ENCODE measurements at regions not wholly inside any gene's neighbourhood (a gene's known extent, or its start where the extent isn't known, plus 50 kb on each side); places are given as distances from the start of the nearest gene placed in this dataset.
"Not testable (repeated sequence)": the region's sequence is repeated elsewhere in the genome, so short reads cannot be mapped to it uniquely, and the experiment has no call there.

DNA sequence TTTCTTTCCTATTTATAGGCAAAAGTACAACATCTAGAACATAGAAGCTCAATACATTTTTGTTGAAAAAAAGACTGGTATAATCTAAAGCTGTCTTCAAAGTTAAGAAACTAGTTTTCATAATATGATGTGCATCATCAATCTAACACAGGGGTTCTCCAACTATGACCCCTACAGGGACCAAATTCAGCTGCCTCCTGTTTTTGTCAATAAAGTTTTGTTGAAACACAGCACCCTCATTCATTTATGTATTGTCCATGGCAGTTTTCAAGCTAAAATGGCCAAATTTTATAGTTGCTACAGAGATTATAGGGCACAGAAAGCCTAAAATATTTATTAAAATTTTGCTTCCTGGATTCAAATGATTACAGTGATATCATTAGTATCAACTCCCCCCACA is 452.9 kb downstream of the CCER1 start:
- DNase-seq (ENCODE audit: low read depth): no peak

DNA sequence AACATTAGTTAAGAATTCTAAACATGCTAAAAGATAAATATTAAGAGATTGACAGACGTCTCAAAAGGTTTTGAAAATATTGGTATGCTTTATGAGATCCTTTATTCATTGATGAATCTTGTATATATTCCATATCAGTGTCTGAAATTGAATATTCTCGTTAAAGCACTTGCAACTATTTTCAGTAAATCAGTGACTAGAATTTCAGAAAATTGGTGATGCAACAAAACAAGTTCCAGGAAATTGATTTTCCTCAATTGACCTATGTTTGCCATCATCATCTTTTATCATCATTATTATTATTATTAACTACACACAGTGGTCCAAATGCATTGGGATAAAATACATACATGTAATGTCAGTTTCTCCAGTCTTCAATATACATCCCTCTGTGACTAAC is 453.6 kb downstream of the CCER1 start:
- no peak for DNase-seq (ENCODE audit: low read depth)

DNA sequence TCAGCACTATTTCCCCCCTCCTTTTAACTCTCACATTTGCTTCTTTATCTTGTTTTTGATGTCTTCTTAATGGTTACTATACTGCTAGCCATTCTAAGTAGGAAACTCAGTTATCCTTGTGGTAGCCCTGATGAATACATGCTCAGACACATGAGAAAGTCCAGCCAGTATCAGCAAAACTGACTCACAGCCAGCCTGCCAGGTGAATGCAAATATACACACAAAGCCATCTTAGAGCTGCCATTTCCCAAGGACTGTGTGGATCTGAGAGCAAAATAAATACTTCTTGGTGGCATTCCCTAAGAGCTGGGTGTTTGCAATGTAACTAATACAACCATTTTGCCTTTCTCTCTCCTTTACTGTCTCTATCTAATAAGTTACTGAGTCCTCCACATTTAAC is 455.2 kb downstream of the CCER1 start:
- no peak for DNase-seq (ENCODE audit: low read depth)

GRCh38 chr12:90497923-90498545 is 456.9 kb downstream of the CCER1 start:
- DNase-seq (ENCODE audit: low read depth): no peak

DNA sequence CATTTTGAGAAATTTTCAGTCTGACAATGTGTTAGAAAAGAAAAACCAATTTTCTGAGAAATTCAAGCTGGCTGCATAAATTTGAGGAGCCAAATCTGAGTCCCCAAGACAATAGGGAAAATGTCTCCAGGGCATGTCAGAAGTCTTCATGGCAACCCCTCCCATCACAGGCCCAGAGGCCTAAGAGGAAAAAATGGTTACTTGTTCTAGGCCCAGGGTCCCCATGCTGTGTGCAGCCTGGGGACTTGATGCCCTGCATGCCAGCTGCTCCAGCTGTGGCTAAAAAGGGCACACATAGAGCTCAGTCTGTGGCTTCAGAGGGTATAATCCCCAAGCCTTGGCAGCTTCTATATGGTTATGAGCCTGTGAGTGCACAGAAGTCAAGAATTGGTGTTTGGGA is 464.6 kb downstream of the CCER1 start:
- no peak for DNase-seq (ENCODE audit: low read depth)

DNA sequence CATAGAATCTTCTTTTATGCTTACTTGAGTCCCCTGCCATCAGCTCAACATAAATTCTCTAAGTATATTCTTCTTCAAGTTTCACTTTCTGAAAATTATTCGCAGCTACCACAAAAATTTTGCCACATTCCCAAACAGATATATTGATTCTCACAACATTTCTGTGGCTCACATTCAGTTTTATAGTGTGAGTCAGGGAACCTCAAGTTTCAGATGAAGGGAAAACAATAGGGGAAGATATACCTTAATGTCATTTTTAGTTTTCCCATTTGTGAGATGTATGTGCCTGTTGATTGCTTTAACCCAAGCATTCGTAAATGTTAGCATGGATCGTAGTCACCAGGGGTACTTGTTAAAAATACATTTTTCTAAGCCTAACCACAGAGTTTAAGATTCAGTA is 465.8 kb downstream of the CCER1 start:
- no peak for DNase-seq (ENCODE audit: low read depth)

DNA sequence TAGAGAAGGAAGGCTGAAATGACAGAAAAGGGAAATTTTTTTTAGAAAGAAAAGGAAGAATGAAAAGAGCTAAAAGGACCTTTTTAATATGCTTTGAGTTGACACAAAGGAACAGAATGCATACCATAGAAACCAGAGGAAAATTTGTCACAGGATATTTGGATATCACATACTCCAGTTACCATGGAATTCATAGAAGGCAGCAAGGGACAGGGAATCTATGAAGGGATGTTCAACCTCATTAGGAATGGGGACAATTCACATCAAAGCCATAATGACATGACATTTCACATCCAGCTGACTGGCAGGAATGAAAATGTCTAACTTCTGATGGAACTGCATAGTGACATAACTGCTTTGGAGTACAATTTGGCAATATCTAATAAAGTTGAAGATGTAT is 469.4 kb downstream of the CCER1 start:
- no peak for DNase-seq (ENCODE audit: low read depth)

GRCh38 chr12:90484094-90484493 is 470.9 kb downstream of the CCER1 start:
- no peak for DNase-seq (ENCODE audit: low read depth)

- DNase-seq (ENCODE audit: low read depth): no peak
These were observed 473.2 kb downstream of the CCER1 start for GRCh38 chr12:90481748-90482147.

GRCh38 chr12:90479237-90479636 is 475.7 kb downstream of the CCER1 start:
- no peak for DNase-seq (ENCODE audit: low read depth)

DNA sequence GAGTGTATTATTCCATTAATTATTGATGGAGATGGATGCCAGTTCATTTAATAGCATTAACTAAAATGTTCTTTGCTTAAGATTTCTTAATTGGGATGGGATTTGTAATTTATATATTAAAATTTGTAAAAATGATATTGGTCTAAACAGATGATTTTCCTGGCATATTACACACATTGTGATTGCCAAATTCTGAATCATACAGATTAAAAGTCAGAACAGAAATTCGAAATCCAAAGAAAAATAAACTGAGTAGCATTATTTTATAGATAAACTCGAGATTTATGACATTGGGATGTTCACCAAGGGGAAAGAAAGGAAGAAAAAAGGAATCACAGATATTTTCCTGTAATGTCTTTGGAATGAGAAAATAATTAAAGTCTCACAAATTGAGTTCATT is 481.1 kb downstream of the CCER1 start:
- no peak for DNase-seq (ENCODE audit: low read depth)

GRCh38 chr12:90460681-90461080 is 494.3 kb downstream of the CCER1 start:
- no peak for DNase-seq (ENCODE audit: low read depth)

DNA sequence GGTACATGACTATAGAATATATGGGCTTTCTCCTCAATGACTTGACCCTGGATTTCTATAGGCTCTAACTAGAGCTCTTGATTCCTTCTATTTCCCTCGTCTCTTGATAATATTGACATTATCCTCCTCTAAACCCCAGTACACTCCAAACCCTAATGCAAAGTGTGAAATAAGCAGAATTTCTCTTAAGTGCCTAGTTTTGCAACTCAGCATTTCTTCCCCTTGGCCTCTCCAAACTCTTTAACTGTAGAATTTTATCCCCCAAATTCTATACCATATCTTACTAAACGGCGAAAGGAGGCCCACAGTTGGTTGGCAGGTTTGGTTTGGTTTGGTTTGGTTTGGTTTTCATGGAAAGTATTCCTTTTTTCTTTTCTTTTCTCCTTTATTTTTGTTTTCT is 498.7 kb downstream of the CCER1 start:
- no peak for DNase-seq (ENCODE audit: low read depth)

DNA sequence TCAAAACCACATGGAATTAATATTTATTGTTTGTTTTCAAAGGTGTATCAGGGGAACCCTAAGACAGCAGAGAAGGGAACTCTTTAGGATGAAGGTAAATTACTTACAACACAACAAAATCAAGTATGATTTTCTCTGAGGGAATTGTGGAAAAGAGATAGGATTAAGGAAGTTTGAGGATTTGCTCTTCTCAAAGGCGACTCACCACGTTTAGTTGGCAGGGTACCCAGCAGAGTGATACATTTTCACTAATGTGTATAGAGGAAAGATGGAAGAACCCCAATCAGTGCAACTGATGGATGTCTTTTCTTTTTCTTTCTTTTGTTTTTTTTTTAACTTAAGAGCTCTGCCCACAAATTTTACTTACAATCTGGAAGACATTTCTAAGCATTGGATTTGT is 499.2 kb downstream of the CCER1 start:
- DNase-seq (ENCODE audit: low read depth): no peak

- DNase-seq (ENCODE audit: low read depth): no peak
These were observed 505.4 kb downstream of the CCER1 start for GRCh38 chr12:90449611-90450010.

DNA sequence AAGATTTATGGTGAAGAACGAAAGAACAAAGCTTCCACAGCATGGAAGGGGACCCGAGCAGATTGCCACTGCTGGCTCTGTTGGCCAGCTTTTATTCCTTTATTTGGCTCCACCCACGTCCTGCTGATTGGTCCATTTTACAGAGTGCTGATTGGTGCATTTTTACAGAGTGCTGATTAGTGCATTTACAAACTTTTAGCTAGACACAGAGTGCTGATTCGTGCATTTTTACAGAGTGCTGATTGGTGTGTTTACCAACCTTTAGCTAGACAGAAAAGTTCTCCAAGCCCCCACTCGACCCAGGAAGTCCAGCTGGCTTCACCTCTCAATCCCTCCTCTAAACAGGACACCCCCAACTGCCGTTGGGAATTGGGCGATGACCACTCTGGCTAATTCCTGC is 511.5 kb downstream of the CCER1 start:
- not testable (repeated sequence) for DNase-seq (ENCODE audit: low read depth)

GRCh38 chr12:90441431-90441830 is 513.5 kb downstream of the CCER1 start:
- no peak for DNase-seq (ENCODE audit: low read depth)

GRCh38 chr12:90428881-90429280 is 526.1 kb downstream of the CCER1 start:
- DNase-seq (ENCODE audit: low read depth): no peak

GRCh38 chr12:90428465-90428864 is 526.5 kb downstream of the CCER1 start:
- DNase-seq (ENCODE audit: low read depth): no peak

GRCh38 chr12:90423965-90424364 is 531.0 kb downstream of the CCER1 start:
- DNase-seq (ENCODE audit: low read depth): no peak

DNA sequence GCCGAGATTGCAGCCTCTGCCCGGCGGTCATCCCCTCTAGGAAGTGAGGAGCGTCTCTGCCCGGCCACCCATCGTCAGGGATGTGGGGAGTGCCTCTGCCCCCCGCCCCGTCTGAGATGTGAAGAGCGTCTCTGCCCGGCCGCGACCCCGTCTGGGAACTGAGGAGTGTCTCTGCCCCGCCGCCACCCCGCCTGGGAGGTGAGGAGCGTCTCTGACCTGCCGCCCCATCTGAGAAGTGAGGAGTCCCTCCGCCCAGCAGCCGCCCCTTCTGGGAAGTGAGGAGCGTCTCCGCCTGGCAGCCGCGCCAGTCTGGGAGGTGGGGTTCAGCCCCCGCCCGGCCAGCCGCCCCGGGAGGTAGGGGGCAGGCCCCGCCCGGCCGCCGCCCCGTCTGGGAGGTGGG is 544.0 kb downstream of the CCER1 start:
- no peak for DNase-seq (ENCODE audit: low read depth)

DNA sequence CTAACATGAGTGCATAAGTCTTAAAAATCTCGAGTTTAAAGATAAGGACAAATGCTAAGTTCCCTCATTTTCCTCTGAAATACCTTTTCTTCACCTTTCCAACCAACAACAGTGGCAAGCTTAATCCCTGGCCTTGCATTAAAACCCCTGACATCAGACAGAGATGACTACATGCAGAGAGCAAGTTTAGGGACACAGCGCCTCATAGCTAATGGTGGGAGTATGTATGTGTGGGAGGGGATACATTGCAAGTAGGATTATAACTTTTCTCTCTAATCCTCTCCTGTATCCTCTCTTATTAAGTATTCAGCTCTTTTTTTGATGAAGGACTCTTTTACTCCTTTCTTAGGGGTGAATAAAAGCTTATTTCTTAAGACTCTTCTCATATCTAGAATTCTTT is 547.1 kb downstream of the CCER1 start:
- DNase-seq (ENCODE audit: low read depth): no peak

DNA sequence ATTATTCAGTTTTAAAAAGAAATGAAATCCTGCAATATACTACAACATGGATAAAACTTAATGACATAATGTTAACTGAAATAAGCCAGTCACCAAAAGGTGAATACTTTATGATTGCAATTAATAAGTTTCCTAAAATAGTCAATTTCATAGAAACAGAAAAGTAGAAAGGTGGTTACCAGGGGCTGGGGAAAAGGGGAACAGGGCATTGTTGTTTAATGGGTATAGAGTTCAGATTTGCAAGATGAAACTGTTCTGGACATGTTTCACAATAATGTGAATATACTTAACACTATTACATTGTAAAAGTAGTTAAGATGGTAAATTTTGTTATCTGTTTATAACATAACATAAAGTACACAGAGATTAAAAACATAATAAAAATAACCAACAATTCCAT is 550.9 kb downstream of the CCER1 start:
- DNase-seq (ENCODE audit: low read depth): no peak

DNA sequence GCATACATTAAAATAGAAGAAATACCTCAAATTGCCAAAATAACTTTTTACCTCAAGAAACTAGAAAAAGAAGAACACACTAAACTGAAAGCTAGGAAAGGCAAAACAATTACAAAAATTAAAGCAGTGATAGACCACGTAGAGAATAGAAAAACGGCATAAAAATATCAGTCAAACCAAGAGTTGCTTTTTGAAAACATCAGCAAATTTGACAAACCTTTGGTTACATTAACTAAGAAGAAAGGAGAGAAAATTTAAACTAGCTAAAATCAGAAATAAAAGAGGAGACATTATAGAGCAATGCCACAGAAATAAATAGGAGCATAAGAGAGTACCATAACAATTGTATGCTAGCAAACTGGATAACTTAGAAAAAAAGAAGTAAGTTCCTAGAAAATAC is 553.8 kb downstream of the CCER1 start:
- no peak for DNase-seq (ENCODE audit: low read depth)

- DNase-seq (ENCODE audit: low read depth): no peak
These were observed 555.6 kb downstream of the CCER1 start for GRCh38 chr12:90399357-90399756.

Data from T follicular helper cell (primary cell).